Gastroesophageal sphincter (tissue), 4 donors: ENCODE measurements at regions not wholly inside any gene's neighbourhood (a gene's known extent, or its start where the extent isn't known, plus 50 kb on each side); places are given as distances from the start of the nearest gene placed in this dataset.
"Not testable (repeated sequence)": the region's sequence is repeated elsewhere in the genome, so short reads cannot be mapped to it uniquely, and the experiment has no call there.

Experiments used
- ATAC-seq: fragments of 150-250 bp; one replicate; pipeline ENCODE4 v1.9.1; 2016; ENCODE audit warnings: mild to moderate bottlenecking, moderate library complexity
- H3K27ac ChIP-seq, 4 donors: fragments of 200-600 bp; sonication (generic) in 3 of 4; 1 replicate in 3 of 4; 2 replicates in 1 of 4; pipeline ENCODE4 v1.5.1; 2016 to 2019
- H3K27me3 ChIP-seq: fragments of 200-600 bp; sonication (generic); one replicate; pipeline ENCODE4 v1.5.1; 2019
- H3K36me3 ChIP-seq, 2 donors: fragments of 200-600 bp; sonication (generic); one replicate each; pipeline ENCODE4 v1.5.1; 2019; ENCODE audit warnings: control low read depth in 1 of 2
- H3K4me1 ChIP-seq, 3 donors: fragments of 200-600 bp; sonication (generic); 1 replicate in 2 of 3; 2 replicates in 1 of 3; pipeline ENCODE4 v1.5.1; 2016 to 2019; ENCODE audit warnings: control low read depth in 2 of 3
- H3K4me3 ChIP-seq, 2 donors: fragments of 200-600 bp; sonication (generic); one replicate each; pipeline ENCODE4 v1.5.1; 2019; ENCODE audit warnings: mild to moderate bottlenecking in 1 of 2, moderate library complexity in 1 of 2
- H3K9me3 ChIP-seq, 3 donors: fragments of 200-600 bp; sonication (generic); one replicate each; pipeline ENCODE4 v1.5.1; 2017 to 2019; ENCODE audit warnings: control low read depth in 2 of 3
- CTCF ChIP-seq, 4 experiments: fragments of 200-600 bp in 2 of 4; fragments of 450-650 bp in 2 of 4; sonication (generic) in 1 of 4; IDR thresholded peaks; one replicate each; pipeline ENCODE4 v1.5.1; 2017 to 2019; ENCODE audit warnings: antibody characterized with exemption in 4 of 4, mild to moderate bottlenecking in 2 of 4, moderate library complexity in 2 of 4
- EP300 ChIP-seq: sonication (generic); formaldehyde crosslinking; IDR thresholded peaks from one replicate; pipeline ENCODE4 v1.6.1; 2017; ENCODE audit warnings: antibody characterized with exemption, mild to moderate bottlenecking
- POLR2A ChIP-seq, 2 donors: fragments of 450-650 bp; IDR thresholded peaks; one replicate each; pipeline ENCODE4 v1.6.1; 2017; ENCODE audit warnings: antibody characterized with exemption in 2 of 2, mild to moderate bottlenecking in 2 of 2, moderate library complexity in 1 of 2
- POLR2AphosphoS5 ChIP-seq: sonication (generic); formaldehyde crosslinking; IDR thresholded peaks from one replicate; pipeline ENCODE4 v1.6.1; 2017; ENCODE audit warnings: antibody characterized with exemption
- WGBS, 2 donors: methylation state at CpG; one replicate each; pipeline ENCODE4 v1.1.5; 2018; ENCODE audit warnings: low coverage in 1 of 2; 5-methylcytosine and 5-hydroxymethylcytosine counted together

GRCh38 chr10:45056806-45057205 is 56.1 kb downstream of the ZNF22 start:
- not testable (repeated sequence) for H3K4me1 ChIP-seq, ATAC-seq, H3K36me3 ChIP-seq, H3K9me3 ChIP-seq, H3K4me3 ChIP-seq, H3K27ac ChIP-seq, H3K27me3 ChIP-seq
- 90% methylated on average over 1 of the region's 1 CpG; no CpG with 5 or more reads in 1 of the 2 donors for WGBS, 2 donors

- TF ChIP-seq EP300 (no peak), CTCF (IDR thresholded peaks at IDR 0.05) (no peak), POLR2AphosphoS5 (no peak), POLR2A (IDR thresholded peaks at IDR 0.05) (no peak)
- Histone ChIP-seq H3K27ac (no peak overlapping the region), H3K27me3 (no peaks in the 10 kb centered on the region), H3K4me3 (no peak overlapping the region), H3K9me3 (no peaks in the 10 kb centered on the region), H3K4me1 (no peaks in the 10 kb centered on the region), H3K36me3 (no peaks in the 10 kb centered on the region)
- 80 to 88% methylated on average over 1 of the region's 1 CpG for WGBS, 2 donors
- no peak for ATAC-seq
Observed at GRCh38 chr10:45058580-45058979, 57.9 kb downstream of the ZNF22 start.

GRCh38 chr10:45058992-45059561 is 58.4 kb downstream of the ZNF22 start:
- H3K4me3 ChIP-seq = no peak overlapping the region
- H3K4me1 ChIP-seq = no peaks in the 10 kb centered on the region
- H3K27ac ChIP-seq = no peak overlapping the region
- ATAC-seq = no peak
- 84 to 100% methylated on average over 2 to 4 of the region's 4 CpGs for WGBS, 2 donors
- TF ChIP-seq CTCF (IDR thresholded peaks at IDR 0.05) = no peak
- no peak for TF ChIP-seq EP300
- TF ChIP-seq POLR2AphosphoS5 = no peak
- TF ChIP-seq POLR2A (IDR thresholded peaks at IDR 0.05) = no peak
- no peaks in the 10 kb centered on the region for H3K27me3 ChIP-seq
- H3K9me3 ChIP-seq = no peaks in the 10 kb centered on the region
- H3K36me3 ChIP-seq = no peaks in the 10 kb centered on the region

GRCh38 chr10:45059632-45060031 is 58.9 kb downstream of the ZNF22 start:
- Histone ChIP-seq H3K27me3 (no peaks in the 10 kb centered on the region), H3K9me3 (no peaks in the 10 kb centered on the region), H3K27ac (no peak overlapping the region), H3K36me3 (no peaks in the 10 kb centered on the region), H3K4me1 (no peaks in the 10 kb centered on the region), H3K4me3 (no peak overlapping the region)
- ATAC-seq = no peak
- 94% methylated on average over 2 of the region's 2 CpGs; no CpG with 5 or more reads in 1 of the 2 donors for WGBS, 2 donors
- no peak for TF ChIP-seq POLR2AphosphoS5
- no peak for TF ChIP-seq EP300
- TF ChIP-seq POLR2A (IDR thresholded peaks at IDR 0.05) = no peak
- TF ChIP-seq CTCF (IDR thresholded peaks at IDR 0.05) = no peak

- no peaks in the 10 kb centered on the region for H3K36me3 ChIP-seq
- no peak for TF ChIP-seq POLR2A (IDR thresholded peaks at IDR 0.05)
- no peak for TF ChIP-seq CTCF (IDR thresholded peaks at IDR 0.05)
- no peak for TF ChIP-seq EP300
- no peak for TF ChIP-seq POLR2AphosphoS5
- no peaks in the 10 kb centered on the region for H3K9me3 ChIP-seq
- H3K4me3 ChIP-seq = no peak overlapping the region
- H3K27ac ChIP-seq = no peak overlapping the region
- ATAC-seq = no peak
- H3K27me3 ChIP-seq = no peaks in the 10 kb centered on the region
- WGBS, 2 donors = 77 to 83% methylated on average over 6 of the region's 8 CpGs
- H3K4me1 ChIP-seq = no peaks in the 10 kb centered on the region
Observed at GRCh38 chr10:45061982-45062381, 61.3 kb downstream of the ZNF22 start.
